ENCODE measurements at regions not wholly inside any gene's neighbourhood (a gene's known extent, or its start where the extent isn't known, plus 50 kb on each side); places are given as distances from the start of the nearest gene placed in this dataset.

DNA sequence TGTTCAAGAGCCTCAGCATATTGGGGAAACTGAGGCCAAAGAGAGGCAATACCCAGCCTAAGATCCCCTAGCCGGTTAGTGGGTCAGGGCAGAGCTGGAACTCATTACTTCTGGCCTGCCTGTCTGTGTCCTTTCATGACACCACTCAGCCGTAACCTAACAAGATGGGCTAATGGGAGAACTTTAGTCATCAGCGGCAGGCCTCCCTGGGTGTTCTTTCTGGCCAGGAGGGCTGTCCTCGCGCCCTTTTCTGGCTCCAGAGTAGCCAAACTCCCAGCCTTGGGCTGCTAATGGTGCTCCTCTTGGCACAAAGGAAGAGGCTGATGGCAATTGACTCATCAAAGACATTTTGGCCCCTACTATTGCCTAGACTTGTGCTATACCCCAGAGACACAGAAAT, 76.6 kb downstream of the NCR2 start:
- peaks cover 29 to 57% of the 10 kb centered on the region in 2 experiments for H3K4me1 Mint-ChIP-seq
- no peak overlapping the region for H3K27ac Mint-ChIP-seq
- no peak for DNase-seq
- Histone ChIP-seq H2BK5ac (ENCODE audit: insufficient read length, low read length) (no peak overlapping the region), H3K4me1 (ENCODE audit: insufficient read depth, low read length) (no peaks in the 10 kb centered on the region), H3K9me3 (ENCODE audit: control insufficient read depth, low read depth, low read length) (no peaks in the 10 kb centered on the region), H2BK12ac (ENCODE audit: insufficient read length, low read depth, low read length) (no peak overlapping the region), H2BK15ac (ENCODE audit: low read depth, low read length) (no peak overlapping the region), H3K4me2 (ENCODE audit: insufficient read depth, insufficient read length, low read length) (no peak overlapping the region), H3K4ac (ENCODE audit: low read depth, low read length) (no peak overlapping the region), H3K14ac (ENCODE audit: insufficient read depth, low read length) (no peak overlapping the region; the same call in 1 of the 2 replicates), H3K23me2 (ENCODE audit: insufficient read length, low read depth, low read length, poor library complexity, severe bottlenecking) (peaks cover 7% of the 10 kb centered on the region), H3K27me3 (ENCODE audit: insufficient read depth, low read length) (peaks cover 96% of the 10 kb centered on the region), H2AK5ac (ENCODE audit: insufficient read length, low read length) (no peak overlapping the region), H4K91ac (ENCODE audit: insufficient read length, low read depth, low read length) (no peak overlapping the region), H4K20me1 (ENCODE audit: control insufficient read depth, insufficient read depth, insufficient read length) (peaks cover 4% of the 10 kb centered on the region), H2BK120ac (ENCODE audit: low read depth, low read length, poor library complexity, severe bottlenecking) (no peak overlapping the region), H2AFZ (ENCODE audit: low read length) (no peak overlapping the region), H3K23ac (ENCODE audit: insufficient read length, low read depth, low read length) (no peak overlapping the region), H3K27ac (ENCODE audit: insufficient read length, low read depth, low read length) (no peak overlapping the region), H2BK20ac (ENCODE audit: low read depth, low read length, poor library complexity, severe bottlenecking) (no peak overlapping the region), H3K79me1 (ENCODE audit: insufficient read depth, low read depth, low read length, poor library complexity, severe bottlenecking) (no peaks in the 10 kb centered on the region), H3K56ac (ENCODE audit: insufficient read length, low read depth, low read length) (no peak overlapping the region), H3K9ac (ENCODE audit: extremely low read depth, insufficient read length, low read length) (no peak overlapping the region), H3T11ph (ENCODE audit: low read length) (no peak overlapping the region), H4K5ac (ENCODE audit: insufficient read length, low read depth, low read length) (no peak overlapping the region), H3K79me2 (ENCODE audit: insufficient read depth, low read length) (no peaks in the 10 kb centered on the region), H4K8ac (replicated peaks; ENCODE audit: insufficient read length, low read depth, low read length) (no peak overlapping the region), H3K18ac (ENCODE audit: insufficient read length, low read depth, low read length) (no peak overlapping the region)
- TF ChIP-seq CTCF (conservative IDR thresholded peaks at IDR 0.05) = no peak
- H3K9me3 Mint-ChIP-seq = peaks cover 0 to 3% of the 10 kb centered on the region in 2 experiments; a peak in 3 of 5 replicates
- no peak overlapping the region for H3K4me3 Mint-ChIP-seq
- H3K27me3 Mint-ChIP-seq (ENCODE audit: low read depth) = no peaks in the 10 kb centered on the region
- no peaks in the 10 kb centered on the region; a peak in 1 of 7 replicates for H3K36me3 Mint-ChIP-seq (ENCODE audit: insufficient read depth in 1 of 3, low read depth in 3 of 3)
- WGBS (ENCODE audit: extremely low coverage, insufficient read length, low lambda C conversion rate) = no CpG with 5 or more reads among the region's 5 CpGs
